ENCODE measurements at regions not wholly inside any gene's neighbourhood (a gene's known extent, or its start where the extent isn't known, plus 50 kb on each side); places are given as distances from the start of the nearest gene placed in this dataset.

DNA sequence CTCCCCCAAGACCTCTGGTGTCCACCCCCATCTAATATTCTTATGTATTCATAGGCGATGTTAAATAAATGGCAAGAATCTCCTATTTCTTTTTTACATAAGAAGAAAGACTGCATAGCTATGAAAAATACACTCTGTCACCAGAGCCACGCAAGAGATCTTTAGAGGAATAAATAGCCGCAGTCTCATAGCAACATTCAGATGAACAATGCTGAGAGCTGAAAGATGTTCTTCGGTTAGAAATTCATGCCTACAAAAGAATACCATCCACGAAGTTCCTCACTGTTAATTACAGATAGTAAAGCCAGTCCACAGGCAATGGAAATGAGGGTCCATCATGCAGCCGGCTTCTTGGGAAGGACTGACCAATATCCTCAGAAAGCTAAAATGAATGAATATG is 76.0 kb upstream of the SOD1 start:
- H3K4me1 ChIP-seq (ENCODE audit: insufficient read depth, low read length) = no peaks in the 10 kb centered on the region
- no peak overlapping the region for H3K4me2 ChIP-seq (ENCODE audit: low read length)
- FAIRE-seq = no peak
- Mint-ChIP-seq H3K27ac (ENCODE audit: unreplicated experiment) (no peak overlapping the region), H3K4me1 (ENCODE audit: low read depth, unreplicated experiment) (no peaks in the 10 kb centered on the region), H3K27me3 (ENCODE audit: low read depth, unreplicated experiment) (peaks cover 4% of the 10 kb centered on the region), H3K36me3 (ENCODE audit: low read depth, unreplicated experiment) (no peaks in the 10 kb centered on the region), H3K9me3 (ENCODE audit: unreplicated experiment) (no peaks in the 10 kb centered on the region), H3K4me3 (ENCODE audit: unreplicated experiment) (no peak overlapping the region)
- H2AFZ ChIP-seq (ENCODE audit: low read depth, low read length) = no peak overlapping the region
- no peak overlapping the region for H3K4me3 ChIP-seq (ENCODE audit: insufficient read depth, low read depth, low read length)
- no peak overlapping the region for H3K27ac ChIP-seq (ENCODE audit: low read depth, low read length)
- no peaks in the 10 kb centered on the region for H3K9me3 ChIP-seq (ENCODE audit: insufficient read depth, low read depth, low read length)
- H3K79me2 ChIP-seq (ENCODE audit: insufficient read depth, low read length) = no peaks in the 10 kb centered on the region
- TF ChIP-seq, protein P1, sequence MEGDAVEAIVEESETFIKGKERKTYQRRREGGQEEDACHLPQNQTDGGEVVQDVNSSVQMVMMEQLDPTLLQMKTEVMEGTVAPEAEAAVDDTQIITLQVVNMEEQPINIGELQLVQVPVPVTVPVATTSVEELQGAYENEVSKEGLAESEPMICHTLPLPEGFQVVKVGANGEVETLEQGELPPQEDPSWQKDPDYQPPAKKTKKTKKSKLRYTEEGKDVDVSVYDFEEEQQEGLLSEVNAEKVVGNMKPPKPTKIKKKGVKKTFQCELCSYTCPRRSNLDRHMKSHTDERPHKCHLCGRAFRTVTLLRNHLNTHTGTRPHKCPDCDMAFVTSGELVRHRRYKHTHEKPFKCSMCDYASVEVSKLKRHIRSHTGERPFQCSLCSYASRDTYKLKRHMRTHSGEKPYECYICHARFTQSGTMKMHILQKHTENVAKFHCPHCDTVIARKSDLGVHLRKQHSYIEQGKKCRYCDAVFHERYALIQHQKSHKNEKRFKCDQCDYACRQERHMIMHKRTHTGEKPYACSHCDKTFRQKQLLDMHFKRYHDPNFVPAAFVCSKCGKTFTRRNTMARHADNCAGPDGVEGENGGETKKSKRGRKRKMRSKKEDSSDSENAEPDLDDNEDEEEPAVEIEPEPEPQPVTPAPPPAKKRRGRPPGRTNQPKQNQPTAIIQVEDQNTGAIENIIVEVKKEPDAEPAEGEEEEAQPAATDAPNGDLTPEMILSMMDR (IDR thresholded peaks at IDR 0.05; ENCODE audit: insufficient read depth, low read depth, low read length) = no peak
- TF ChIP-seq EZH2 (IDR thresholded peaks at IDR 0.05; ENCODE audit: insufficient read depth, low read length) = no peak
- H3K27me3 ChIP-seq (ENCODE audit: insufficient read depth, low read length) = peaks cover 7% of the 10 kb centered on the region
- H3K9ac ChIP-seq (ENCODE audit: low read length) = no peak overlapping the region
- no peaks in the 10 kb centered on the region for H3K36me3 ChIP-seq (ENCODE audit: insufficient read depth, low read length)
- no peaks in the 10 kb centered on the region for H4K20me1 ChIP-seq (ENCODE audit: insufficient read depth, low read length)
- no peak for DNase-seq (ENCODE audit: low read depth)

GRCh38 chr21:31580866-31581276 is 78.6 kb upstream of the SOD1 start:
- H3K27ac Mint-ChIP-seq (ENCODE audit: unreplicated experiment) = no peak overlapping the region
- TF ChIP-seq EZH2 (IDR thresholded peaks at IDR 0.05; ENCODE audit: insufficient read depth, low read length) = no peak
- TF ChIP-seq, protein P1 (IDR thresholded peaks at IDR 0.05; ENCODE audit: insufficient read depth, low read depth, low read length) = peak; percentile 88
- no peaks in the 10 kb centered on the region for H4K20me1 ChIP-seq (ENCODE audit: insufficient read depth, low read length)
- no peak overlapping the region for H3K9ac ChIP-seq (ENCODE audit: low read length)
- H3K36me3 ChIP-seq (ENCODE audit: insufficient read depth, low read length) = no peaks in the 10 kb centered on the region
- DNase-seq (ENCODE audit: low read depth) (peak; percentile 33), FAIRE-seq (peak; percentile 64)
- no peak overlapping the region for H3K27ac ChIP-seq (ENCODE audit: low read depth, low read length)
- H3K36me3 Mint-ChIP-seq (ENCODE audit: low read depth, unreplicated experiment) = no peaks in the 10 kb centered on the region
- H3K79me2 ChIP-seq (ENCODE audit: insufficient read depth, low read length) = no peaks in the 10 kb centered on the region
- H3K27me3 Mint-ChIP-seq (ENCODE audit: low read depth, unreplicated experiment) = peaks cover 11% of the 10 kb centered on the region
- H3K27me3 ChIP-seq (ENCODE audit: insufficient read depth, low read length) = peaks cover 12% of the 10 kb centered on the region
- H3K4me1 Mint-ChIP-seq (ENCODE audit: low read depth, unreplicated experiment) = no peaks in the 10 kb centered on the region
- no peak overlapping the region for H3K4me3 Mint-ChIP-seq (ENCODE audit: unreplicated experiment)
- H3K9me3 Mint-ChIP-seq (ENCODE audit: unreplicated experiment) = no peaks in the 10 kb centered on the region
- no peak overlapping the region for H2AFZ ChIP-seq (ENCODE audit: low read depth, low read length)
- no peak overlapping the region for H3K4me2 ChIP-seq (ENCODE audit: low read length)
- H3K4me3 ChIP-seq (ENCODE audit: insufficient read depth, low read depth, low read length) = no peak overlapping the region
- no peaks in the 10 kb centered on the region for H3K4me1 ChIP-seq (ENCODE audit: insufficient read depth, low read length)
- H3K9me3 ChIP-seq (ENCODE audit: insufficient read depth, low read depth, low read length) = no peaks in the 10 kb centered on the region

DNA sequence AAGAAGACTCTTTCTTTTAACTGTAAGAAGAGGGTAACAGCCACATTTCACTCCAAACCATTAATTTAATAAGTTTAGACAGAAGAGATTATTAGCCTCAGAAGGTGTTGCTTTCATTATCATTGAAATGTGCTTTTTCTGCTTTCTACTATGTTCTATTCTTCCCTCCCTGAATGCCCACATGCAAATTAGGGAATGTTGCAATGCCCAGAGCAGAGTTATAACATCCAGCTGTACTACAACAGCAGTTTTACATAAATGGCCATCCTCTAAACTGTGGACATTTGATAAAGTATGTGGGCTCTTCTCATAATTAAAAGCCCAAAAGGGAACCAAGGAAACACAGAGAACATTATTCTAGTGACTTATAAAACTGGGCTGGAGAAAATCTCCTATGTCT is 82.2 kb upstream of the SOD1 start:
- no peak overlapping the region for H3K27ac ChIP-seq (ENCODE audit: low read depth, low read length)
- H4K20me1 ChIP-seq (ENCODE audit: insufficient read depth, low read length) = no peaks in the 10 kb centered on the region
- H3K27me3 ChIP-seq (ENCODE audit: insufficient read depth, low read length) = peaks cover 12% of the 10 kb centered on the region
- H3K4me3 ChIP-seq (ENCODE audit: insufficient read depth, low read depth, low read length) = no peak overlapping the region
- no peaks in the 10 kb centered on the region for H3K4me1 ChIP-seq (ENCODE audit: insufficient read depth, low read length)
- peaks cover 11% of the 10 kb centered on the region for H3K27me3 Mint-ChIP-seq (ENCODE audit: low read depth, unreplicated experiment)
- H3K9me3 ChIP-seq (ENCODE audit: insufficient read depth, low read depth, low read length) = peaks cover 4% of the 10 kb centered on the region
- no peak overlapping the region for H3K9ac ChIP-seq (ENCODE audit: low read length)
- no peak overlapping the region for H3K27ac Mint-ChIP-seq (ENCODE audit: unreplicated experiment)
- no peak for DNase-seq (ENCODE audit: low read depth)
- TF ChIP-seq, protein P1 (IDR thresholded peaks at IDR 0.05; ENCODE audit: insufficient read depth, low read depth, low read length) = no peak
- TF ChIP-seq EZH2 (IDR thresholded peaks at IDR 0.05; ENCODE audit: insufficient read depth, low read length) = no peak
- H3K36me3 ChIP-seq (ENCODE audit: insufficient read depth, low read length) = no peaks in the 10 kb centered on the region
- no peak overlapping the region for H3K4me3 Mint-ChIP-seq (ENCODE audit: unreplicated experiment)
- H3K79me2 ChIP-seq (ENCODE audit: insufficient read depth, low read length) = no peaks in the 10 kb centered on the region
- peaks cover 5% of the 10 kb centered on the region for H3K9me3 Mint-ChIP-seq (ENCODE audit: unreplicated experiment)
- H3K36me3 Mint-ChIP-seq (ENCODE audit: low read depth, unreplicated experiment) = no peaks in the 10 kb centered on the region
- H2AFZ ChIP-seq (ENCODE audit: low read depth, low read length) = no peak overlapping the region
- no peak for FAIRE-seq
- no peak overlapping the region for H3K4me2 ChIP-seq (ENCODE audit: low read length)
- no peaks in the 10 kb centered on the region for H3K4me1 Mint-ChIP-seq (ENCODE audit: low read depth, unreplicated experiment)

All from astrocyte (in vitro differentiated cells and primary cell).